IPS DF 6.9 (cell line): ENCODE measurements at regions not wholly inside any gene's neighbourhood (a gene's known extent, or its start where the extent isn't known, plus 50 kb on each side); places are given as distances from the start of the nearest gene placed in this dataset.
"Not testable (repeated sequence)": the region's sequence is repeated elsewhere in the genome, so short reads cannot be mapped to it uniquely, and the experiment has no call there.

Experiments
- DNase-seq: peaks from one replicate; pipeline ENCODE4 v3.0.0-alpha.2; 2013; ENCODE audit warnings: low read depth, low spot score
- H3K27ac ChIP-seq: one replicate; pipeline ENCODE4 v1.5.1; 2013; ENCODE audit warnings: low read length, control low read depth
- H3K27me3 ChIP-seq: 2 replicates; pipeline ENCODE4 v1.6.1; 2013; ENCODE audit warnings: mild to moderate bottlenecking, low read length; ENCODE audit not compliant: control insufficient read depth, insufficient read depth
- H3K36me3 ChIP-seq: 2 replicates; pipeline ENCODE4 v1.6.1; 2013; ENCODE audit warnings: low read length; ENCODE audit not compliant: control insufficient read depth, insufficient read depth
- H3K4me1 ChIP-seq: 2 replicates; pipeline ENCODE4 v1.6.1; 2013; ENCODE audit warnings: low read length; ENCODE audit not compliant: control insufficient read depth, insufficient read depth
- H3K4me3 ChIP-seq: 2 replicates; pipeline ENCODE4 v1.5.1; 2013; ENCODE audit warnings: mild to moderate bottlenecking, low read length
- H3K9me3 ChIP-seq: 2 replicates; pipeline ENCODE4 v1.6.1; 2013; ENCODE audit warnings: low read length, inconsistent platforms; ENCODE audit not compliant: control insufficient read depth, insufficient read depth
- WGBS: extraction: QIAGEN DNeasy Blood & Tissue Kit; methylation state at CpG from one replicate; pipeline ENCODE4 v1.1.7; 2013; ENCODE audit warnings: mixed read lengths, missing lambda C conversion rate; ENCODE audit not compliant: insufficient read length, insufficient coverage; 5-methylcytosine and 5-hydroxymethylcytosine counted together

GRCh38 chr15:95018888-95019545 lies 787.7 kb downstream of the MCTP2 start:
- H3K27me3 ChIP-seq = no peaks in the 10 kb centered on the region
- no peak overlapping the region for H3K27ac ChIP-seq
- WGBS = no CpG with 5 or more reads among the region's 6 CpGs

DNA sequence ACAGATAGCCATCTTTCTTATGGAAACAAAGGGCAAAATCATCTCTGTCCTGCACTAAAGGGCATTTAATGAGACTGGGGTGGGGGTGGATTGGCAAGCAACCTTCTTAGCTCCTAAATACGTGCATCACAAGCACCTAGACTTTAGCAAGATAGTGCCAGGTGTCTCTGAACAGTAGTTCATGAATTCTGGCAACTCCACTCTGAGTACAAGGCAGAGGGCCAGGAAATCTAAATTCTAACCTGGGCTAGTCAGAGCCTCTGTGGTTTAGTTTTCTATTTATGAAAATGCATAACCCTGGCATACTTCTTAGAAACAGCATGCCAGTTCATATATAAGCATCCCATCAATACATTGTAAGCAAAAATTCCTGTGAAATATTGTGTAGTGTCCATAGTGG lies 788.5 kb downstream of the MCTP2 start:
- H3K27me3 ChIP-seq = no peaks in the 10 kb centered on the region
- H3K4me1 ChIP-seq = no peaks in the 10 kb centered on the region
- no peaks in the 10 kb centered on the region for H3K36me3 ChIP-seq
- H3K27ac ChIP-seq = no peak overlapping the region
- WGBS = no CpG with 5 or more reads among the region's 1 CpG
- no peaks in the 10 kb centered on the region for H3K9me3 ChIP-seq
- no peak for DNase-seq
- no peak overlapping the region for H3K4me3 ChIP-seq

More at GRCh38 chr15:95018888-95019545, 787.7 kb downstream of the MCTP2 start:
- DNase-seq = no peak
- Histone ChIP-seq H3K4me3 (no peak overlapping the region), H3K9me3 (no peaks in the 10 kb centered on the region), H3K36me3 (no peaks in the 10 kb centered on the region), H3K4me1 (no peaks in the 10 kb centered on the region)

DNA sequence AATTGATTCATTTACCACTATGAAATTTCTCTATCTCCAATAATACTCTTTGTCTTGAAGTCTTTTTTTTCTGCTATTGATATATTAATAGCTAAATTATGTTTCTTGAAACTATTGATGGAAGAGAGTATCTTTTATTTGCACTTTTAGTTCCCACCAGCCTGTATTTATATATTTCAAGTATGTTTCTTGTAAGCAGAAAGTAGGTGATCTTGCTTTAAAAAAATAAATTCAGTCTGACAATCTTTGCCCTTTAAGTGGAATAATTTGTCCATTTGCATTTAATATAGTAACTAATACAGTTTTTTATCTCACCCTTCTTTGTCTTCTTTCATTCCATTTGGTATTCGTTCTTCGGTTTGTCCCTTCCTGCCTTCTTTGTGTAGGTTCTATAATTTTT lies 790.5 kb downstream of the MCTP2 start:
- H3K27ac ChIP-seq = no peak overlapping the region
- no peaks in the 10 kb centered on the region for H3K9me3 ChIP-seq
- H3K4me1 ChIP-seq = no peaks in the 10 kb centered on the region
- no peaks in the 10 kb centered on the region for H3K27me3 ChIP-seq
- H3K36me3 ChIP-seq = no peaks in the 10 kb centered on the region
- no CpG with 5 or more reads among the region's 2 CpGs for WGBS
- no peak for DNase-seq
- H3K4me3 ChIP-seq = no peak overlapping the region

DNA sequence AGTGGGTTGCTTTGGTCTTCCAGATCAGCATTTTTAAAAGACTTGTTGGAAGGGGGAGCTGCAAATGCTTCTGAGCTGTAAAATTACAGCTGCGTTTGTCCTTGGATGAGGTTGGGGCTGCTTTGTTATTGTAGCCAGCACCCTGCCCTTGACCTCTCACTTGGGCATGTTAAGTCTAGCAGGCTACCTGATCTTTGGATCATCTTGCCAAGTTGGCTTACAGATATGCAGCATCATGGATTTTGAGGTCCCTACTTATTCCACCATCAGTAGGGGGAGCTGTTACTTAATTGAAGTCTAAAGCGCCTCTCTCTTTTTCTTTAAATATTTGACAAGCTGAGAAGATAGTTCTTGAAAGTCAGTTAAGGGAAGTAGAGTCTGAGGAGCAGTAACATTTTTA lies 793.0 kb downstream of the MCTP2 start:
- no peak overlapping the region for H3K27ac ChIP-seq
- WGBS = no CpG with 5 or more reads among the region's 2 CpGs
- H3K36me3 ChIP-seq = no peaks in the 10 kb centered on the region
- no peak for DNase-seq
- H3K27me3 ChIP-seq = no peaks in the 10 kb centered on the region
- no peak overlapping the region for H3K4me3 ChIP-seq
- no peaks in the 10 kb centered on the region for H3K4me1 ChIP-seq
- H3K9me3 ChIP-seq = no peaks in the 10 kb centered on the region

DNA sequence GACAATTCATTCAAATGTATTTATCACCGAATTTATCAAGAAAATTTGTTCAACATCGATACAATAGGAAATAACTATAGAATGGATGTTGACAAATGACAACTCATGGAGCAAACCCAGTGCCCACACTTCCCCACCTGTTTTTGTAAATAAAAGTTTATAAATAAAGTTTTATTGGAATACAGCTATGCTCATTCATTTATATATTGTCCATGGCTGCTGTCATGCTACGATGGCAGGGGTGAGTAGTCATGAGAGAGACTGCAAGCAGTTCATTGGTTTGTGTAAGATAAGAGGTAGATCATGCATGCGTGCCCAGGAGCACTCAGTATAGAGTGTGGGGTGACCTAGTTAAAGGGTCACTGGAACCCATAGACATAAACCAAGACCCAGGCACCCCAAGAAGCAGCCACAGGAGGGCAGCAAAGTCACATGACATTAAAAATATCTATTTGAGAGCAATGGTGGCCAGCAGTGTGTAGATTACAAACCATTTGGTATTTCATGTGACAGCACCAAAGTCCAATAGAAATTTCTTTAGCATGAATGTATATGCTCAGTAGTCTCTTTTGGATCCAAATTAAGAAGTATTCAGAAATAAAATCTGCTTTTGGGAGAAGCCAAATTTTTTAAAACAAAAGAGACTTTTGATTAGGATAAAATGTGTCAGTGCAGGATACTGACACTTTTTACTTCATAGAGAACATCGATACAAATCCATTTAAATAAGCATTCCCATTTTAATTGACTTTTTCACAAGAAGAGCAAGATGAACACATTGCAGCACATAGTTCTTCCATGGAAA lies 794.8 kb downstream of the MCTP2 start:
- Histone ChIP-seq H3K36me3 (no peaks in the 10 kb centered on the region), H3K4me3 (no peak overlapping the region), H3K9me3 (no peaks in the 10 kb centered on the region), H3K27ac (no peak overlapping the region), H3K4me1 (no peaks in the 10 kb centered on the region), H3K27me3 (no peaks in the 10 kb centered on the region)
- DNase-seq = peak; percentile 43
- WGBS = no CpG with 5 or more reads among the region's 5 CpGs

GRCh38 chr15:95027981-95028380 lies 796.6 kb downstream of the MCTP2 start:
- H3K27me3 ChIP-seq = no peaks in the 10 kb centered on the region
- H3K4me3 ChIP-seq = no peak overlapping the region
- no peaks in the 10 kb centered on the region for H3K4me1 ChIP-seq
- H3K36me3 ChIP-seq = no peaks in the 10 kb centered on the region
- H3K9me3 ChIP-seq = no peaks in the 10 kb centered on the region
- no peak for DNase-seq
- no peak overlapping the region for H3K27ac ChIP-seq
- no CpG with 5 or more reads among the region's 3 CpGs for WGBS

DNA sequence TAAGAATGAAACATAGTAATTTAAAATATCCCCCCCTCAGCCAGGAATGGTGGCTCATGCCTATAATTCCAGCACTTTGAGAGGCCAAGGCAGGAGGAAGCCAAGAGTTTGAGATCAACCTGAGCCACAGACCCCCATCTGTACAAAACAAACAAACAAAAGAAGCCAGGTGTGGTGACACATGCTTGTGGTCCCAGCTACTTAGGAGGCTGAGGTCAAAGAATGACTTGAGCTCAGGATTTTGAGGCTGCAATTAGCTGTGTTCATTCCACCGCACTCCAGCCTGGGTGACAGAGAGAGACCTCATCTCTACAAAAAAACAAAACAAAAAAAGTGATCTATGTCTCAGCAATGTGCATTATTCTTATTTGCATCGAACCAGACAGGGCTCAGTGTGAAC lies 800.8 kb downstream of the MCTP2 start:
- WGBS = no CpG with 5 or more reads among the region's 2 CpGs
- Histone ChIP-seq H3K36me3 (no peaks in the 10 kb centered on the region), H3K4me3 (no peak overlapping the region), H3K9me3 (no peaks in the 10 kb centered on the region), H3K4me1 (0 out of 2 replicates have a peak, but pooled peaks cover 1% of the 10 kb centered on the region), H3K27ac (no peak overlapping the region), H3K27me3 (no peaks in the 10 kb centered on the region)
- no peak for DNase-seq

DNA sequence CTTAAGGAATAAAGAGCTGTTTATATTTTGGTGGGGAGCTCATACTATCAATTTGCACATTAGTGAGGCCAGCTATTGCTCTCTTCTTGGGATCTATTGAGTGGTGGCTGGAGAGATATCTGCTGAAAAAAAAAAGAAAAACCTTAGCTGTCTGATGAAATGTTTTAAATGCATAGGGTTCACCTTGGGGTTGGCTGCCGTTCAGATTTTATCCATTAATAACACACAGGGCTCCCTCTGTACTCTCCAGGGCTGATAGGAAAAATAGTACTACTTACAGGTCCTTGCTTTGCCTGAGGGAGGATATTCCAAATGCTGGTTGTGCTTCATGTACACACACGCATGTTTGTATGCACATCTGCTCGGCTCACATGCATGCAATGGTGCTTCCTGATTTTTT lies 803.7 kb downstream of the MCTP2 start:
- no peaks in the 10 kb centered on the region for H3K27me3 ChIP-seq
- no peak overlapping the region for H3K27ac ChIP-seq
- H3K4me3 ChIP-seq = no peak overlapping the region
- no peaks in the 10 kb centered on the region for H3K36me3 ChIP-seq
- H3K4me1 ChIP-seq = 0 out of 2 replicates have a peak, but pooled peaks cover 1% of the 10 kb centered on the region
- no CpG with 5 or more reads among the region's 3 CpGs for WGBS
- no peak for DNase-seq
- H3K9me3 ChIP-seq = no peaks in the 10 kb centered on the region

GRCh38 chr15:95041297-95041696 lies 809.9 kb downstream of the MCTP2 start:
- WGBS = no CpG with 5 or more reads among the region's 1 CpG
- no peaks in the 10 kb centered on the region for H3K27me3 ChIP-seq
- no peak overlapping the region for H3K27ac ChIP-seq
- peaks cover 3% of the 10 kb centered on the region; the same call in 1 of the 2 replicates for H3K4me1 ChIP-seq
- no peak for DNase-seq
- no peaks in the 10 kb centered on the region for H3K36me3 ChIP-seq
- H3K9me3 ChIP-seq = no peaks in the 10 kb centered on the region
- no peak overlapping the region for H3K4me3 ChIP-seq

DNA sequence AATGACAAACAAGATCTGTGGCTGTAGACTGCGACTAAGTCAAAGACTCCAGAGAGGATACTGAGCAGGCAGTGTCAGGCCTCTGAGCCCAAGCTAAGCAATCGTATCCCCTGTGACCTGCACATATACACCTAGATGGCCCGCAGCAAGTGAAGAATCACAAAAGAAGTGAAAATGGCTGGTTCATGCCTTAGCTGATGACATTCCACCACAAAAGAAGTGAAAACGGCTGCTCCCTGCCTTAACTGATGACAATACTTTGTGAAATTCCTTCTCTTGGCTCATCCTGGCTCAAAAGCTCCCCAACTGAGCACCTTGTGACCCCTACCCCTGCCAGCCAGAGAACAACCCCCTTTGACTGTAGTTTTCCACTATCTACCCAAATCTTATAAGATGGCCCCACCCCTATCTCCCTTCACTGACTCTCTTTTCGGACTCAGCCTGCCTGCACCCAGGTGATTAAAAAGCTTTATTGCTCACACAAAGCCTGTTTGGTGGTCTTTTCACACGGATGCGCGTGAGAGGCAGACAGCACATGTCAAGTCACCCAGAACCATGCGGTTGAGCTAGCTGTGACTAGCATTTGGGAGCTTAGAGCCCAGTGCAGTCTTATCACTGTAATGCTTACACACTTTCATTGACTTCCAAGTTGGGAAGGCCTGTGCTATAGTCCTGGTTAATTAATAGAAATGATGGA lies 812.0 kb downstream of the MCTP2 start:
- WGBS = no CpG with 5 or more reads among the region's 9 CpGs
- H3K4me3 ChIP-seq = not testable (repeated sequence)

More for the DNA sequence above, 812.0 kb downstream of the MCTP2 start:
- DNase-seq, H3K9me3 ChIP-seq, H3K27me3 ChIP-seq, H3K4me1 ChIP-seq, H3K36me3 ChIP-seq, H3K27ac ChIP-seq: not testable (repeated sequence)
